Stomach (tissue), 8 donors: ENCODE measurements at regions not wholly inside any gene's neighbourhood (a gene's known extent, or its start where the extent isn't known, plus 50 kb on each side); places are given as distances from the start of the nearest gene placed in this dataset.

Experiments used
- DNase-seq, 2 donors: peaks; one replicate each; pipeline versions ENCODE4 v3.0.0 to v3.0.0-alpha.2; 2013 to 2019
- H3K27ac ChIP-seq, 5 donors: fragments of 200-600 bp in 4 of 5; sonication (generic) in 4 of 5; one replicate each; pipeline ENCODE4 v1.5.1; 2013 to 2019; ENCODE audit warnings: mild to moderate bottlenecking in 1 of 5, moderate library complexity in 1 of 5
- H3K27me3 ChIP-seq, 3 donors: fragments of 200-600 bp; sonication (generic); one replicate each; pipeline ENCODE4 v1.5.1; 2017 to 2019; ENCODE audit warnings: mixed run types in 1 of 3
- H3K36me3 ChIP-seq, 4 donors: fragments of 200-600 bp; sonication (generic); 1 replicate in 3 of 4; 2 replicates in 1 of 4; pipeline ENCODE4 v1.5.1; 2016 to 2019
- H3K4me1 ChIP-seq, 4 donors: fragments of 200-600 bp; sonication (generic); one replicate each; pipeline ENCODE4 v1.5.1; 2016 to 2019
- H3K4me3 ChIP-seq, 4 donors: fragments of 200-600 bp; sonication (generic) in 3 of 4; one replicate each; pipeline ENCODE4 v1.5.1; 2016 to 2019; ENCODE audit warnings: mild to moderate bottlenecking in 1 of 4
- H3K9me3 ChIP-seq, 4 donors: fragments of 200-600 bp; sonication (generic); one replicate each; pipeline ENCODE4 v1.5.1; 2016 to 2019
- CTCF ChIP-seq, 7 experiments: fragments of 450-650 bp in 4 of 7; fragments of 200-600 bp in 3 of 7; sonication (generic) in 3 of 7; IDR thresholded peaks; one replicate each; pipeline ENCODE4 v1.5.1; 2016 to 2019; ENCODE audit warnings: antibody characterized with exemption in 7 of 7, control low read depth in 2 of 7, mild to moderate bottlenecking in 1 of 7
- EP300 ChIP-seq: sonication (generic); formaldehyde crosslinking; IDR thresholded peaks from one replicate; pipeline ENCODE4 v1.6.1; 2017; ENCODE audit warnings: antibody characterized with exemption
- POLR2A ChIP-seq, 4 donors: fragments of 450-650 bp; IDR thresholded peaks; one replicate each; pipeline ENCODE4 v1.6.1; 2016; ENCODE audit warnings: antibody characterized with exemption in 4 of 4, control low read depth in 2 of 4, mild to moderate bottlenecking in 1 of 4, moderate library complexity in 1 of 4
- POLR2AphosphoS5 ChIP-seq, 3 donors: sonication (generic); formaldehyde crosslinking; IDR thresholded peaks; one replicate each; pipeline ENCODE4 v1.6.1; 2016; ENCODE audit warnings: antibody characterized with exemption in 3 of 3
- WGBS, 5 donors: extraction: QIAGEN DNeasy Blood & Tissue Kit in 3 of 5; methylation state at CpG; one replicate each; pipeline versions ENCODE4 v1.1.5 to v1.1.7; 2013 to 2018; 5-methylcytosine and 5-hydroxymethylcytosine counted together
- intact Hi-C: fragments of 100-400 bp; cut with DNase I; formaldehyde crosslinking; loops from one replicate; pipeline ENCODE4 v1.15.1; 2023; ENCODE audit warnings: low total_unique reads
- donor health status: healthy with polysubstance abuse.
- donor health status: Bipolar disorder and iron deficiency.
- donor health status: healthy.

GRCh38 chr16:79421126-79421525 lies 179.4 kb downstream of the MAF start:
- DNase-seq, result no peak
- 89 to 96% (median 95%) methylated on average over 7 of the region's 7 CpGs for WGBS, 5 donors
- Histone ChIP-seq H3K4me3 (no peak overlapping the region), H3K27ac (no peak overlapping the region), H3K9me3 (no peaks in the 10 kb centered on the region), H3K4me1 (peaks cover 0 to 22% (median 0%) of the 10 kb centered on the region in 4 donors), H3K27me3 (no peaks in the 10 kb centered on the region), H3K36me3 (no peaks in the 10 kb centered on the region)
- TF ChIP-seq POLR2A (IDR thresholded peaks at IDR 0.05), result no peak
- intact Hi-C loops, result no loop called here

- Histone ChIP-seq H3K36me3 (no peaks in the 10 kb centered on the region), H3K27me3 (no peaks in the 10 kb centered on the region), H3K4me1 (peaks cover 0 to 22% (median 0%) of the 10 kb centered on the region in 4 donors), H3K4me3 (no peak overlapping the region), H3K27ac (no peak overlapping the region), H3K9me3 (no peaks in the 10 kb centered on the region)
- no peak for TF ChIP-seq EP300
- TF ChIP-seq POLR2A (IDR thresholded peaks at IDR 0.05), result no peak
- no peak for TF ChIP-seq CTCF (IDR thresholded peaks at IDR 0.05)
- TF ChIP-seq POLR2AphosphoS5 (IDR thresholded peaks at IDR 0.05), result no peak
- 93 to 96% (median 95%) methylated on average over 13 of the region's 13 CpGs for WGBS, 5 donors
- no peak for DNase-seq
- intact Hi-C loops, result no loop called here
These were observed 180.0 kb downstream of the MAF start for GRCh38 chr16:79420493-79420892.

- intact Hi-C loops, result no loop called here
- Histone ChIP-seq H3K4me1 (peaks cover 0 to 22% (median 0%) of the 10 kb centered on the region in 4 donors), H3K9me3 (no peaks in the 10 kb centered on the region), H3K4me3 (no peak overlapping the region), H3K27ac (no peak overlapping the region), H3K36me3 (no peaks in the 10 kb centered on the region), H3K27me3 (no peaks in the 10 kb centered on the region)
- WGBS, 5 donors, result 73 to 90% (median 86%) methylated on average over 6 of the region's 6 CpGs
- DNase-seq, result no peak
- no peak for TF ChIP-seq POLR2A (IDR thresholded peaks at IDR 0.05)
- no peak for TF ChIP-seq EP300
- TF ChIP-seq CTCF (IDR thresholded peaks at IDR 0.05), result no peak
- no peak for TF ChIP-seq POLR2AphosphoS5 (IDR thresholded peaks at IDR 0.05)
These were observed 181.4 kb downstream of the MAF start for GRCh38 chr16:79419148-79419547.

- Histone ChIP-seq H3K27me3 (no peaks in the 10 kb centered on the region), H3K36me3 (no peaks in the 10 kb centered on the region), H3K9me3 (no peaks in the 10 kb centered on the region), H3K27ac (no peak overlapping the region), H3K4me1 (peaks cover 0 to 32% (median 2%) of the 10 kb centered on the region in 4 donors), H3K4me3 (no peak overlapping the region)
- TF ChIP-seq POLR2A (IDR thresholded peaks at IDR 0.05) (no peak), POLR2AphosphoS5 (IDR thresholded peaks at IDR 0.05) (no peak), CTCF (IDR thresholded peaks at IDR 0.05) (no peak), EP300 (no peak)
- no peak for DNase-seq
- intact Hi-C loops, result no loop called here
- WGBS, 5 donors, result 11 to 49% (median 36%) methylated on average over 16 to 17 of the region's 17 CpGs
These were observed 182.9 kb downstream of the MAF start for GRCh38 chr16:79417601-79418008.

- TF ChIP-seq POLR2A (IDR thresholded peaks at IDR 0.05) (no peak), EP300 (no peak), CTCF (IDR thresholded peaks at IDR 0.05) (no peak), POLR2AphosphoS5 (IDR thresholded peaks at IDR 0.05) (no peak)
- intact Hi-C loops, result no loop called here
- DNase-seq, result no peak
- H3K27me3 ChIP-seq, result no peaks in the 10 kb centered on the region
- H3K27ac ChIP-seq, result no peak overlapping the region
- no peaks in the 10 kb centered on the region for H3K9me3 ChIP-seq
- no peak overlapping the region for H3K4me3 ChIP-seq
- 82 to 89% (median 87%) methylated on average over 12 of the region's 12 CpGs for WGBS, 5 donors
- H3K4me1 ChIP-seq, result peaks cover 0 to 36% (median 2%) of the 10 kb centered on the region in 4 donors
- H3K36me3 ChIP-seq, result no peaks in the 10 kb centered on the region
These were observed 184.4 kb downstream of the MAF start for GRCh38 chr16:79415983-79416640.
